GM12801 (cell line): ENCODE measurements at regions not wholly inside any gene's neighbourhood (a gene's known extent, or its start where the extent isn't known, plus 50 kb on each side); places are given as distances from the start of the nearest gene placed in this dataset.
A peak's percentile ranks its signal among the peaks of the same experiment; 100 is the strongest.

Experiments used
- CTCF ChIP-seq: IDR thresholded peaks from one replicate; pipeline ENCODE4 v1.5.1; 2011; ENCODE audit warnings: control low read depth; ENCODE audit not compliant: insufficient read length; ENCODE audit errors: extremely low read depth

GRCh38 chr7:119228482-119228881 is 1004.0 kb downstream of the ANKRD7 start:
- TF ChIP-seq CTCF, result no peak

- no peak for TF ChIP-seq CTCF
Measured at GRCh38 chr7:119232091-119232490, 1007.6 kb downstream of the ANKRD7 start.

- no peak for TF ChIP-seq CTCF
Measured at GRCh38 chr7:119233015-119233414, 1008.5 kb downstream of the ANKRD7 start.

GRCh38 chr7:119252962-119253361 is 1020.0 kb upstream of the KCND2 start:
- TF ChIP-seq CTCF, result no peak

DNA sequence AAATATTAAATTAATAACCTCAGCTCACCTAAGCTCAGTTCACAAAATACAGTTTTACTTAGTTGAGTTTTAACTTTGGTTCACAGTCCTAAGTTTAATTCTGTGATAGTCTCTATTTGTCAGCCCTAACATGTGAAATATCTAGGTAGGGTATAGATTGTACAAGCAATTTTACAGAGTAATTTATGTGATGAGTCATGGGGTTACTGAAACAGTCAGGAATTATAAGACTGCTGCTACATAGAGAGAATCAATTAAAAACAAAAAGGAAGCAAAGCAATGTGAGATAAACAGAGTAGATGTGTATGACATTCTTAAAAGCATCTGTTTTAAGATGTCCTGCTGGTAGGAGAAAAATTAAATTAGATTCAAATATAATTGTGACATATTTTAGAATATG is 1018.2 kb upstream of the KCND2 start:
- TF ChIP-seq CTCF, result no peak

GRCh38 chr7:119256001-119256400 is 1017.0 kb upstream of the KCND2 start:
- TF ChIP-seq CTCF, result no peak

DNA sequence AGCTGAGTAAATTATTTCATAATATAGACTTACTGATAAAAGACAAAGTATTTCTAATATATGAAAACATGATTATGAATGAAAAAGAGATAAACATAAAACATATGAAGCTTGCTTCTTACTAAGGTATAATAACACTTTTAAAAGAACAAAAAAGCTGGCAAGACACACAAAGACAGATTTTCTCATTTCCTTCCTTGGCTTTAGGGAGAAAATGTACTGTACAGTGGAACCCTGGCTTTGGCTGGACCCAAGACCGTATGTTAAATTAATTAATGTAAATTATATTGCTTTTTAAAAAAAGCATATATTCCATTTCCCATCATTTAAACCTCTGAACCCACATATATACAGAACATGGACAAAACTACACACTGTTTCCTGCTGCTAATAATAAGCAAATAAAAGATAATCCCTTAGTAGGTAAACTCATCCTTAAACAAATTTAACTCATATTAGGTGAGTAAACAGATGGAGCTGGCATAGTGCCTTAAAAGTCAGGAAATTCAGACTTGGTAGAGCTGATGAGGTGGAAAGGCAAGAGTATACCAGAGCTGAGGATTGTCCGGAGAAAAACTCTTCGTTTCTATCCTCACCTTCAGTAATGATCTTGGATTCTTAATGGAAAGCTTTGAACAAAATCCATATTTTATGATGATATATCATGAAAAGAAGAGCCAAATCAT is 1016.4 kb upstream of the KCND2 start:
- TF ChIP-seq CTCF, result no peak

GRCh38 chr7:119270045-119270464 is 1002.9 kb upstream of the KCND2 start:
- peak; percentile 3 for TF ChIP-seq CTCF
